H1 (cell line): ENCODE measurements at regions not wholly inside any gene's neighbourhood (a gene's known extent, or its start where the extent isn't known, plus 50 kb on each side); places are given as distances from the start of the nearest gene placed in this dataset.

Experiments
- CTCF ChIA-PET: fragments of 300-600 bp; sonication (Branson Sonifier 250); formaldehyde crosslinking; loops from one replicate; lab custom pipeline; 2021; ENCODE audit not compliant: partially characterized antibody; lab: Charles Lee
- POLR2A ChIA-PET: fragments of 300-600 bp; sonication (Branson Sonifier 250); formaldehyde crosslinking; loops from one replicate; lab custom pipeline; 2021; ENCODE audit warnings: inconsistent platforms; ENCODE audit not compliant: partially characterized antibody; lab: Charles Lee
- DNase-seq, 2 experiments: peaks; one replicate each; pipeline versions ENCODE4 v3.0.0 to v3.0.0-alpha.2; 2010 to 2022; ENCODE audit warnings: low spot score in 2 of 2, low read depth in 1 of 2, mixed read lengths in 1 of 2
- FAIRE-seq: peaks from 2 replicates; lab custom pipeline; 2011; peaks lifted over from hg19 to GRCh38; lab: Jason Lieb, UNC
- H2AFZ ChIP-seq: 2 replicates; pipeline ENCODE4 v1.8.1; 2012; ENCODE audit warnings: low read length, inconsistent platforms
- H2AK5ac ChIP-seq: 2 replicates; pipeline ENCODE4 v1.6.1; 2013; ENCODE audit warnings: low read depth, low read length
- H2BK120ac ChIP-seq: replicated peaks from 2 replicates; pipeline ENCODE3; 2013; ENCODE audit warnings: low read depth, low read length, inconsistent platforms
- H2BK12ac ChIP-seq: 2 replicates; pipeline ENCODE4 v1.6.1; 2013; ENCODE audit warnings: low read depth, low read length
- H2BK15ac ChIP-seq: 2 replicates; pipeline ENCODE4 v1.6.1; 2013; ENCODE audit warnings: low read length
- H2BK20ac ChIP-seq: 2 replicates; pipeline ENCODE4 v1.6.1; 2013; ENCODE audit warnings: low read length
- H2BK5ac ChIP-seq: 2 replicates; pipeline ENCODE4 v1.6.1; 2013; ENCODE audit warnings: low read depth, low read length
- H3K14ac ChIP-seq: 2 replicates; pipeline ENCODE4 v1.6.1; 2013; ENCODE audit warnings: inconsistent platforms; ENCODE audit not compliant: insufficient read length
- H3K18ac ChIP-seq: 2 replicates; pipeline ENCODE4 v1.6.1; 2013; ENCODE audit warnings: low read length; ENCODE audit errors: extremely low read depth
- H3K23ac ChIP-seq: 2 replicates; pipeline ENCODE4 v1.6.1; 2013; ENCODE audit warnings: inconsistent platforms; ENCODE audit not compliant: insufficient read length
- H3K23me2 ChIP-seq: 2 replicates; pipeline ENCODE4 v1.6.1; 2013; ENCODE audit warnings: low read depth, low read length
- H3K27ac ChIP-seq: 2 replicates; pipeline ENCODE4 v1.6.1; 2011; ENCODE audit warnings: low read depth, low read length, inconsistent platforms
- H3K27me3 ChIP-seq, 4 experiments: replicated peaks in 1 of 4; 1 replicate in 1 of 4; 2 replicates in 3 of 4; pipeline versions ENCODE4 v1.6.1 to v1.8.1; 2011 to 2013; ENCODE audit warnings: low read length in 3 of 4, mild to moderate bottlenecking in 3 of 4, inconsistent platforms in 2 of 4, mixed read lengths in 2 of 4, moderate library complexity in 1 of 4; ENCODE audit not compliant: control insufficient read depth in 3 of 4, insufficient read depth in 3 of 4; ENCODE audit errors: extremely low read depth in 1 of 4
- H3K36me3 ChIP-seq, 4 experiments: 2 replicates each; pipeline versions ENCODE4 v1.6.1 to v1.8.1; 2011 to 2013; ENCODE audit warnings: mild to moderate bottlenecking in 4 of 4, low read length in 3 of 4, moderate library complexity in 2 of 4, control low read depth in 1 of 4, inconsistent platforms in 1 of 4; ENCODE audit not compliant: insufficient read depth in 4 of 4, control insufficient read depth in 2 of 4
- H3K4ac ChIP-seq: replicated peaks from 2 replicates; pipeline ENCODE3; 2013; ENCODE audit warnings: low read length, low read depth, mixed read lengths, inconsistent platforms; ENCODE audit not compliant: insufficient read length
- H3K4me1 ChIP-seq, 4 experiments: replicated peaks in 1 of 4; 1 replicate in 1 of 4; 2 replicates in 3 of 4; pipeline versions ENCODE4 v1.6.1 to v1.8.1; 2011 to 2013; ENCODE audit warnings: low read length in 3 of 4, inconsistent platforms in 2 of 4, mixed read lengths in 1 of 4; ENCODE audit not compliant: insufficient read depth in 4 of 4, control insufficient read depth in 3 of 4
- H3K4me2 ChIP-seq, 2 experiments: 2 replicates each; pipeline versions ENCODE4 v1.6.1 to v1.8.1; 2011 to 2013; ENCODE audit warnings: low read depth in 2 of 2, low read length in 2 of 2, control low read depth in 1 of 2, inconsistent platforms in 1 of 2, mild to moderate bottlenecking in 1 of 2; ENCODE audit not compliant: insufficient read depth in 1 of 2
- H3K4me3 ChIP-seq, 4 experiments: fragments of 200-600, 300-600 bp in 1 of 4; sonication (generic), shearing (Covaris generic), sonication (Bioruptor Twin) in 1 of 4; 2 replicates each; pipeline versions ENCODE4 v1.5.1 to v1.8.1; 2011 to 2016; ENCODE audit warnings: low read length in 4 of 4, low read depth in 3 of 4, control low read depth in 2 of 4, inconsistent platforms in 2 of 4, mild to moderate bottlenecking in 2 of 4, mixed read lengths in 1 of 4, moderate library complexity in 1 of 4; ENCODE audit not compliant: insufficient read depth in 2 of 4; ENCODE audit errors: extremely low read depth in 1 of 4
- H3K56ac ChIP-seq: replicated peaks from 2 replicates; pipeline ENCODE3; 2013; ENCODE audit warnings: low read depth, mild to moderate bottlenecking, mixed read lengths, low read length, inconsistent platforms; ENCODE audit not compliant: insufficient read length
- H3K79me1 ChIP-seq: 2 replicates; pipeline ENCODE4 v1.6.1; 2013; ENCODE audit warnings: low read depth, low read length, control low read depth
- H3K79me2 ChIP-seq, 2 experiments: 2 replicates each; pipeline versions ENCODE4 v1.6.1 to v1.8.1; 2012 to 2013; ENCODE audit warnings: low read length in 2 of 2, mild to moderate bottlenecking in 2 of 2, inconsistent platforms in 1 of 2; ENCODE audit not compliant: insufficient read depth in 2 of 2, control insufficient read depth in 1 of 2
- H3K9ac ChIP-seq, 4 experiments: replicated peaks in 1 of 4; 1 replicate in 1 of 4; 2 replicates in 3 of 4; pipeline versions ENCODE4 v1.6.1 to v1.8.1; 2011 to 2013; ENCODE audit warnings: low read depth in 3 of 4, low read length in 3 of 4, control low read depth in 2 of 4, mild to moderate bottlenecking in 2 of 4, moderate library complexity in 2 of 4, inconsistent platforms in 1 of 4; ENCODE audit errors: extremely low read depth in 1 of 4
- H3K9me3 ChIP-seq, 2 experiments: 2 replicates each; pipeline versions ENCODE4 v1.6.1 to v1.8.1; 2012 to 2013; ENCODE audit warnings: mild to moderate bottlenecking in 2 of 2, moderate library complexity in 2 of 2, control low read depth in 1 of 2, inconsistent platforms in 1 of 2, low read depth in 1 of 2, low read length in 1 of 2, mixed read lengths in 1 of 2; ENCODE audit not compliant: insufficient read depth in 2 of 2
- H4K20me1 ChIP-seq, 2 experiments: replicated peaks in 1 of 2; 2 replicates each; pipeline versions ENCODE3 to v1.8.1; 2011 to 2013; ENCODE audit warnings: inconsistent platforms in 2 of 2, low read length in 2 of 2, mild to moderate bottlenecking in 1 of 2; ENCODE audit not compliant: insufficient read depth in 2 of 2, control insufficient read depth in 1 of 2
- H4K5ac ChIP-seq: 2 replicates; pipeline ENCODE4 v1.6.1; 2013; ENCODE audit warnings: low read length, low read depth, mixed read lengths, inconsistent platforms; ENCODE audit not compliant: insufficient read length
- H4K8ac ChIP-seq: 2 replicates; pipeline ENCODE4 v1.8.0; 2013; ENCODE audit warnings: mild to moderate bottlenecking, moderate library complexity, low read length, inconsistent platforms; ENCODE audit not compliant: insufficient read depth; ENCODE audit errors: extremely low read depth
- H4K91ac ChIP-seq: replicated peaks from 2 replicates; pipeline ENCODE3; 2013; ENCODE audit warnings: low read length, mixed read lengths, inconsistent platforms; ENCODE audit not compliant: insufficient read length
- EZH2 ChIP-seq: fragments of 200-600 bp; sonication (generic); IDR thresholded peaks from 2 replicates; pipeline ENCODE4 v1.7.1; 2012; ENCODE audit warnings: low read depth, mild to moderate bottlenecking, moderate library complexity, low read length, inconsistent platforms; ENCODE audit not compliant: severe bottlenecking
- HDAC2 ChIP-seq, 2 experiments: fragments of 300-600 bp in 1 of 2; sonication (generic) in 1 of 2; IDR thresholded peaks; 2 replicates each; pipeline ENCODE4 v1.6.1; 2011 to 2012; ENCODE audit warnings: low read depth in 2 of 2, low read length in 2 of 2, mild to moderate bottlenecking in 2 of 2, moderate library complexity in 2 of 2, borderline replicate concordance in 1 of 2, inconsistent platforms in 1 of 2
- MAFK ChIP-seq: IDR thresholded peaks from 2 replicates; pipeline ENCODE4 v1.6.1; 2012; ENCODE audit warnings: low read depth, mild to moderate bottlenecking, improper control_type of control experiment, low read length
- NANOG ChIP-seq: IDR thresholded peaks from 2 replicates; pipeline ENCODE4 v1.6.1; 2011; ENCODE audit warnings: low read length, low read depth, mild to moderate bottlenecking, inconsistent platforms; ENCODE audit not compliant: insufficient read depth, poor library complexity, severe bottlenecking
- PHF8 ChIP-seq: fragments of 200-600 bp; sonication (generic); conservative IDR thresholded peaks from 2 replicates; pipeline ENCODE4 v1.7.1; 2012; ENCODE audit warnings: low read depth, mild to moderate bottlenecking, inconsistent platforms, low read length, moderate library complexity
- RAD21 ChIP-seq, 2 experiments: IDR thresholded peaks in 1 of 2; conservative IDR thresholded peaks in 1 of 2; 2 replicates each; pipeline ENCODE4 v1.6.1; 2011; ENCODE audit warnings: low read depth in 2 of 2, low read length in 2 of 2, improper control_type of control experiment in 1 of 2, inconsistent platforms in 1 of 2, mild to moderate bottlenecking in 1 of 2, moderate library complexity in 1 of 2
- RFX5 ChIP-seq: IDR thresholded peaks from 2 replicates; pipeline ENCODE4 v1.6.1; 2011; ENCODE audit warnings: low read depth, low read length, improper control_type of control experiment, borderline replicate concordance
- SAP30 ChIP-seq: fragments of 300-600 bp; sonication (generic); IDR thresholded peaks from 2 replicates; pipeline ENCODE4 v1.7.1; 2012; ENCODE audit warnings: low read length, moderate library complexity, mild to moderate bottlenecking, inconsistent platforms; ENCODE audit not compliant: insufficient read depth, insufficient replicate concordance
- SP1 ChIP-seq: IDR thresholded peaks from 2 replicates; pipeline ENCODE4 v1.6.1; 2011; ENCODE audit warnings: low read depth, low read length
- SP2 ChIP-seq: IDR thresholded peaks from 2 replicates; pipeline ENCODE4 v1.6.1; 2012; ENCODE audit warnings: mild to moderate bottlenecking, low read length, inconsistent platforms
- SRF ChIP-seq: IDR thresholded peaks from 2 replicates; pipeline ENCODE4 v1.6.1; 2011; ENCODE audit warnings: mild to moderate bottlenecking, low read depth, low read length, moderate library complexity
- SUZ12 ChIP-seq: fragments of 200-600 bp; sonication (generic); IDR thresholded peaks from 2 replicates; pipeline ENCODE4 v1.6.1; 2012; ENCODE audit warnings: mild to moderate bottlenecking, inconsistent platforms, low read length, moderate library complexity, mixed read lengths
- TBP ChIP-seq: IDR thresholded peaks from 2 replicates; pipeline ENCODE4 v1.6.1; 2011; ENCODE audit warnings: low read depth, low read length, improper control_type of control experiment
- YY1 ChIP-seq: IDR thresholded peaks from 2 replicates; pipeline ENCODE4 v1.6.1; 2011; ENCODE audit warnings: low read depth, mild to moderate bottlenecking, low read length
- WGBS, 2 experiments: shearing (Covaris generic) in 1 of 2; methylation state at CpG; one replicate each; pipeline versions ENCODE4 v1.1.6 to v1.1.7; 2013 to 2015; ENCODE audit warnings: low lambda C conversion rate in 2 of 2, mixed read lengths in 2 of 2, inconsistent platforms in 1 of 2, low coverage in 1 of 2, missing lambda C conversion rate in 1 of 2; ENCODE audit not compliant: insufficient replicate concordance in 2 of 2, insufficient coverage in 1 of 2, insufficient read length in 1 of 2; ENCODE audit errors: extremely low coverage in 1 of 2, missing lambda C conversion rate in 1 of 2; 5-methylcytosine and 5-hydroxymethylcytosine counted together

DNA sequence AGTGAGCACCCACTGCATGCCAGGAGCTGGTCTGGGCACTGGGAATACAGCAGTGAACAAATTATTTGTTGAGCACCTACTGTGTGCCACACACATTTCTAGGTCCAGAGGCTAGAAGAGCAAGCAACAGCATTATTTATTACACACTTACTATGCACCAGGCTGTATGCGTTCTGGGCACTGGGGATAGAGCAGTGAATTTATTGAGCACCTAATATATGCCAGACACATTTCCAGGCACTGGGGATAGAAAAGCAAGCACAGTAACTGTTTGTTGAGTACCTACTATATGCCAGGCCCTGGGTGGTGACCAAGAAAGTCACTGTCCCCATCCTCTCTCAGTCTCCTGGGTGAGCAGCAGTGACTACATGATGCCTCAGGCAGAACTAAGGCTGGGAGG lies 107.5 kb upstream of the NCOR2 start:
- no peak overlapping the region for H3K14ac ChIP-seq
- no peak overlapping the region for H3K56ac ChIP-seq
- H4K91ac ChIP-seq, result no peak overlapping the region
- peaks cover 0 to 7% of the 10 kb centered on the region in 2 experiments; a peak in 2 of 4 replicates for H3K9me3 ChIP-seq
- no peak overlapping the region for H3K4me3 ChIP-seq
- no peak overlapping the region for H3K4ac ChIP-seq
- DNase-seq, result no peak
- H2BK15ac ChIP-seq, result no peak overlapping the region
- H2AFZ ChIP-seq, result no peak overlapping the region
- no peaks in the 10 kb centered on the region; the same call in 1 of the 2 replicates for H3K79me1 ChIP-seq
- WGBS, 2 experiments, result 91% methylated on average over 1 of the region's 1 CpG; no CpG with 5 or more reads in 1 of the 2 experiments
- no peak overlapping the region for H2BK12ac ChIP-seq
- no peak overlapping the region for H4K5ac ChIP-seq
- H3K4me1 ChIP-seq, result no peaks in the 10 kb centered on the region; a peak in 2 of 7 replicates
- H3K27me3 ChIP-seq, result no peaks in the 10 kb centered on the region; a peak in 1 of 7 replicates
- no peak overlapping the region for H3K23ac ChIP-seq
- H4K8ac ChIP-seq, result no peak overlapping the region
- peaks cover 0 to 6% of the 10 kb centered on the region in 2 experiments for H4K20me1 ChIP-seq
- H3K18ac ChIP-seq, result no peak overlapping the region
- no peak overlapping the region for H2BK20ac ChIP-seq
- no peak overlapping the region for H3K4me2 ChIP-seq
- no peak for FAIRE-seq
- H2BK120ac ChIP-seq, result no peak overlapping the region
- H2AK5ac ChIP-seq, result no peak overlapping the region
- ChIA-PET CTCF (interaction anchor here (1.0 to 1.2 kb wide), 2 partner anchors 46 to 93 kb away, joined by 3 read pairs; no protein-coding TSS in a partner anchor), POLR2A (no interaction called here)
- H3K23me2 ChIP-seq, result peaks cover 11% of the 10 kb centered on the region; the same call in 1 of the 2 replicates
- no peak overlapping the region for H2BK5ac ChIP-seq
- no peak overlapping the region for H3K27ac ChIP-seq
- H3K9ac ChIP-seq, result no peak overlapping the region
- H3K79me2 ChIP-seq, result no peaks in the 10 kb centered on the region
- H3K36me3 ChIP-seq, result no peaks in the 10 kb centered on the region
- TF ChIP-seq PHF8 (no peak), MAFK (no peak), EZH2 (no peak), SRF (no peak), SAP30 (no peak), RFX5 (no peak), NANOG (no peak), TBP (no peak), HDAC2 (IDR thresholded peaks at IDR 0.05; ENCODE audit: borderline replicate concordance in 1 of 2, low read depth in 2 of 2, low read length in 2 of 2) (no peak), SUZ12 (no peak), SP1 (no peak), YY1 (no peak), RAD21 (IDR thresholded peaks at IDR 0.05 in 1 of 2, conservative IDR thresholded peaks at IDR 0.05 in 1 of 2; ENCODE audit: low read depth in 2 of 2, low read length in 2 of 2) (no peak), SP2 (no peak)
